Nephron (organoid): ENCODE measurements at regions not wholly inside any gene's neighbourhood (a gene's known extent, or its start where the extent isn't known, plus 50 kb on each side); places are given as distances from the start of the nearest gene placed in this dataset.
A peak's percentile ranks its signal among the peaks of the same experiment; 100 is the strongest.

Experiments
- H3K27ac Mint-ChIP-seq, 3 experiments: 2 replicates each; pipeline ENCODE4 v1.8.0; 2020; ENCODE audit warnings: mixed read lengths in 3 of 3, mild to moderate bottlenecking in 2 of 3, moderate library complexity in 1 of 3
- H3K27me3 Mint-ChIP-seq: 2 replicates; pipeline ENCODE4 v1.8.0; 2021; ENCODE audit warnings: low read depth, mild to moderate bottlenecking, moderate library complexity, mixed read lengths
- H3K36me3 Mint-ChIP-seq: 2 replicates; pipeline ENCODE4 v1.8.0; 2020; ENCODE audit warnings: low read depth, mixed read lengths
- H3K4me1 Mint-ChIP-seq: 2 replicates; pipeline ENCODE4 v1.8.0; 2020; ENCODE audit warnings: mixed read lengths
- H3K4me3 Mint-ChIP-seq, 3 experiments: 2 replicates each; pipeline ENCODE4 v1.8.0; 2020; ENCODE audit warnings: mild to moderate bottlenecking in 3 of 3, mixed read lengths in 3 of 3, moderate library complexity in 2 of 3
- H3K9me3 Mint-ChIP-seq: 2 replicates; pipeline ENCODE4 v1.8.0; 2020; ENCODE audit warnings: mixed read lengths
- CTCF ChIP-seq, 3 experiments: fragments of 200-600 bp; sonication (generic); IDR thresholded peaks; one replicate each; pipeline ENCODE4 v1.5.0; 2021; ENCODE audit warnings: antibody characterized with exemption in 3 of 3; ENCODE audit not compliant: unreplicated experiment in 3 of 3

GRCh38 chr6:2439082-2439481, 193.7 kb upstream of the GMDS start:
- peaks cover 39% of the 10 kb centered on the region for H3K4me1 Mint-ChIP-seq
- no peak for TF ChIP-seq CTCF (IDR thresholded peaks at IDR 0.05; ENCODE audit: unreplicated experiment in 3 of 3)
- peaks cover 9% of the 10 kb centered on the region for H3K27me3 Mint-ChIP-seq
- H3K27ac Mint-ChIP-seq, result peak overlapping the region in 1 of 3 experiments; percentile 5
- no peak overlapping the region for H3K4me3 Mint-ChIP-seq
- no peaks in the 10 kb centered on the region for H3K9me3 Mint-ChIP-seq
- peaks cover under 1% of the 10 kb centered on the region for H3K36me3 Mint-ChIP-seq

GRCh38 chr6:2436410-2437154, 191.2 kb upstream of the GMDS start:
- H3K27me3 Mint-ChIP-seq, result peaks cover 9% of the 10 kb centered on the region
- H3K9me3 Mint-ChIP-seq, result no peaks in the 10 kb centered on the region
- H3K4me3 Mint-ChIP-seq, result no peak overlapping the region
- TF ChIP-seq CTCF (IDR thresholded peaks at IDR 0.05; ENCODE audit: unreplicated experiment in 3 of 3), result no peak
- peak overlapping the region in 2 of 3 experiments; percentile 25 for H3K27ac Mint-ChIP-seq
- H3K36me3 Mint-ChIP-seq, result no peaks in the 10 kb centered on the region
- peaks cover 46% of the 10 kb centered on the region for H3K4me1 Mint-ChIP-seq

- no peaks in the 10 kb centered on the region for H3K36me3 Mint-ChIP-seq
- peaks cover 9% of the 10 kb centered on the region for H3K27me3 Mint-ChIP-seq
- peaks cover 44% of the 10 kb centered on the region for H3K4me1 Mint-ChIP-seq
- no peaks in the 10 kb centered on the region for H3K9me3 Mint-ChIP-seq
- peak overlapping the region; percentile 71 to 79 (median 76) for H3K27ac Mint-ChIP-seq
- no peak for TF ChIP-seq CTCF (IDR thresholded peaks at IDR 0.05; ENCODE audit: unreplicated experiment in 3 of 3)
- H3K4me3 Mint-ChIP-seq, result peak overlapping the region in 2 of 3 experiments; percentile 11 to 27
Measured at GRCh38 chr6:2435323-2435722, 189.9 kb upstream of the GMDS start.

GRCh38 chr6:2434912-2435311, 189.5 kb upstream of the GMDS start:
- peaks cover 46% of the 10 kb centered on the region for H3K4me1 Mint-ChIP-seq
- no peaks in the 10 kb centered on the region for H3K9me3 Mint-ChIP-seq
- H3K27me3 Mint-ChIP-seq, result peaks cover 9% of the 10 kb centered on the region
- peak overlapping the region in 2 of 3 experiments; percentile 11 to 27 for H3K4me3 Mint-ChIP-seq
- no peaks in the 10 kb centered on the region for H3K36me3 Mint-ChIP-seq
- H3K27ac Mint-ChIP-seq, result peak overlapping the region; percentile 71 to 79 (median 76)
- no peak for TF ChIP-seq CTCF (IDR thresholded peaks at IDR 0.05; ENCODE audit: unreplicated experiment in 3 of 3)

GRCh38 chr6:2434116-2434515, 188.7 kb upstream of the GMDS start:
- H3K4me1 Mint-ChIP-seq, result peaks cover 46% of the 10 kb centered on the region
- H3K27ac Mint-ChIP-seq, result peak overlapping the region in 1 of 3 experiments; percentile 79
- no peak overlapping the region for H3K4me3 Mint-ChIP-seq
- H3K9me3 Mint-ChIP-seq, result no peaks in the 10 kb centered on the region
- no peak for TF ChIP-seq CTCF (IDR thresholded peaks at IDR 0.05; ENCODE audit: unreplicated experiment in 3 of 3)
- no peaks in the 10 kb centered on the region for H3K36me3 Mint-ChIP-seq
- H3K27me3 Mint-ChIP-seq, result peaks cover 5% of the 10 kb centered on the region

GRCh38 chr6:2433711-2434110, 188.3 kb upstream of the GMDS start:
- H3K9me3 Mint-ChIP-seq, result no peaks in the 10 kb centered on the region
- TF ChIP-seq CTCF (IDR thresholded peaks at IDR 0.05; ENCODE audit: unreplicated experiment in 3 of 3), result no peak
- H3K4me1 Mint-ChIP-seq, result peaks cover 46% of the 10 kb centered on the region
- H3K36me3 Mint-ChIP-seq, result no peaks in the 10 kb centered on the region
- no peak overlapping the region for H3K4me3 Mint-ChIP-seq
- peak overlapping the region in 1 of 3 experiments; percentile 79 for H3K27ac Mint-ChIP-seq
- H3K27me3 Mint-ChIP-seq, result peaks cover 4% of the 10 kb centered on the region
